Uterus (tissue), 3 donors: ENCODE measurements at regions not wholly inside any gene's neighbourhood (a gene's known extent, or its start where the extent isn't known, plus 50 kb on each side); places are given as distances from the start of the nearest gene placed in this dataset.

Experiments used
- DNase-seq, 2 donors: peaks; one replicate each; pipeline ENCODE4 v3.0.0-alpha.2; 2019 to 2020
- H3K27ac ChIP-seq, 2 donors: fragments of 200-600 bp; sonication (generic); 1 replicate in 1 of 2; 2 replicates in 1 of 2; pipeline ENCODE4 v1.5.1; 2016 to 2018
- H3K27me3 ChIP-seq, 2 donors: fragments of 200-600 bp; sonication (generic); one replicate each; pipeline ENCODE4 v1.5.1; 2018 to 2019; ENCODE audit warnings: control low read depth in 1 of 2
- H3K36me3 ChIP-seq, 2 donors: fragments of 200-600 bp; sonication (generic); one replicate each; pipeline ENCODE4 v1.5.1; 2019; ENCODE audit warnings: control low read depth in 1 of 2
- H3K4me1 ChIP-seq, 2 donors: fragments of 200-600 bp; sonication (generic); one replicate each; pipeline ENCODE4 v1.5.1; 2018 to 2019; ENCODE audit warnings: control low read depth in 1 of 2
- H3K4me3 ChIP-seq, 2 donors: fragments of 200-600 bp; sonication (generic); 1 replicate in 1 of 2; 2 replicates in 1 of 2; pipeline ENCODE4 v1.5.1; 2018 to 2019; ENCODE audit warnings: mild to moderate bottlenecking in 1 of 2
- H3K9me3 ChIP-seq, 2 donors: fragments of 200-600 bp; sonication (generic); one replicate each; pipeline ENCODE4 v1.5.1; 2019; ENCODE audit warnings: control low read depth in 1 of 2
- POLR2A ChIP-seq, 2 donors: fragments of 450-650 bp; IDR thresholded peaks; one replicate each; pipeline ENCODE4 v1.6.1; 2016; ENCODE audit warnings: antibody characterized with exemption in 2 of 2, mild to moderate bottlenecking in 1 of 2, moderate library complexity in 1 of 2
- intact Hi-C: fragments of 100-400 bp; cut with DNase I; formaldehyde crosslinking; loops from one replicate; pipeline ENCODE4 v1.15.1; 2023; ENCODE audit warnings: low total_unique reads
- TF ChIP-seq, protein P1 (sequence below), 4 experiments: fragments of 200-600 bp in 2 of 4; fragments of 450-650 bp in 2 of 4; sonication (generic) in 2 of 4; IDR thresholded peaks; one replicate each; pipeline ENCODE4 v1.5.1; 2016 to 2019; ENCODE audit warnings: antibody characterized with exemption in 4 of 4, mild to moderate bottlenecking in 2 of 4, moderate library complexity in 1 of 4
- donor health status: DM: yes; HTN: yes; CAD: no.

DNA sequence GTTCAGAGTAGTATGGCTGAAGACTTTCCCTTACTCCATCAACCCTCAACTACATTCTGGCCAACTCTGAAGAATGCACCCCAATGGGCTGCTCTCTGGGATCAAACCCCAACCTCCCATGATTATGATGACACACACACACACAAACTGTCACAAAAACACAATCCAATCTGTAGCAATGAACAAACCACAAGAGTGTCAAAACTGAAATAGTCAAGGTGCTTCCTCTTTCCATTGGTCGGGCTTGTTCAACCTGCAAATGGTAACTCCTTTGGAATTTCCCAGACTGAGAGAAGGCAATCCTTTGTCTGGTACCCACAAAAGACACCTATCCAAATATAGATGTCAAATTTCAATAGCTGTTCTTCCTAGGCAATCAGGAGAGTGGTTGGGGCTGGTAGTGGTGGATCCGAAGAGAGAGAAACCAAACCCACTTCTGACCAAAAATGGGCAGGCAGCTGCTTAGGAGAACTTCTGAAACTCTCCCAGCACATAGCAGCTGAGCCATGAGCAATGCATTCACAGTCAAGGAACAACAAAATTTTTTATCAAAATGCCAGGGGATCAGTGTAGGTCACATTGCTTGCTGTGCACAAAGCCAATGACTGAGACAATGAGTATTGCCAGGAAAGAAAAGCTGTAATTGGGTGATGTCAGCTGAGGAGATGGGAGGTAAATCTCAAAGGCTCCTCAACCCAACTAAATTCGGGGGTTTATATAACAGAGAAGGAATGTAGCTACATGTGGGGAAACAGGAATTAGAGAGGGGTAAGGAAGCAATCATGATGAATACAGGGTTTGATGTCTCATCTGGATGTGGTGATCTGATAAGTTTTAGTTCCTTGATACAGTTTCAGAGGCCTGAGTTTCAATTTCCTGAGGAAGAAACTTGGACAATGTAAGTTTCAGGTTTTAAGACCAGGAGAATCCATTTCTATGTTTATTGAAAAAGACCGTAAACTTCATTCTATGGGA lies 191.4 kb downstream of the KITLG start:
- intact Hi-C loops: no loop called here
- no peaks in the 10 kb centered on the region for H3K4me1 ChIP-seq
- no peak overlapping the region for H3K4me3 ChIP-seq
- H3K27ac ChIP-seq: no peak overlapping the region
- no peaks in the 10 kb centered on the region for H3K9me3 ChIP-seq
- DNase-seq: no peak
- no peak for TF ChIP-seq POLR2A (IDR thresholded peaks at IDR 0.05)
- TF ChIP-seq, protein P1, sequence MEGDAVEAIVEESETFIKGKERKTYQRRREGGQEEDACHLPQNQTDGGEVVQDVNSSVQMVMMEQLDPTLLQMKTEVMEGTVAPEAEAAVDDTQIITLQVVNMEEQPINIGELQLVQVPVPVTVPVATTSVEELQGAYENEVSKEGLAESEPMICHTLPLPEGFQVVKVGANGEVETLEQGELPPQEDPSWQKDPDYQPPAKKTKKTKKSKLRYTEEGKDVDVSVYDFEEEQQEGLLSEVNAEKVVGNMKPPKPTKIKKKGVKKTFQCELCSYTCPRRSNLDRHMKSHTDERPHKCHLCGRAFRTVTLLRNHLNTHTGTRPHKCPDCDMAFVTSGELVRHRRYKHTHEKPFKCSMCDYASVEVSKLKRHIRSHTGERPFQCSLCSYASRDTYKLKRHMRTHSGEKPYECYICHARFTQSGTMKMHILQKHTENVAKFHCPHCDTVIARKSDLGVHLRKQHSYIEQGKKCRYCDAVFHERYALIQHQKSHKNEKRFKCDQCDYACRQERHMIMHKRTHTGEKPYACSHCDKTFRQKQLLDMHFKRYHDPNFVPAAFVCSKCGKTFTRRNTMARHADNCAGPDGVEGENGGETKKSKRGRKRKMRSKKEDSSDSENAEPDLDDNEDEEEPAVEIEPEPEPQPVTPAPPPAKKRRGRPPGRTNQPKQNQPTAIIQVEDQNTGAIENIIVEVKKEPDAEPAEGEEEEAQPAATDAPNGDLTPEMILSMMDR (IDR thresholded peaks at IDR 0.05): no peak
- no peaks in the 10 kb centered on the region for H3K36me3 ChIP-seq
- no peaks in the 10 kb centered on the region for H3K27me3 ChIP-seq

GRCh38 chr12:88390811-88391210 lies 189.5 kb downstream of the KITLG start:
- H3K9me3 ChIP-seq: no peaks in the 10 kb centered on the region
- H3K36me3 ChIP-seq: no peaks in the 10 kb centered on the region
- H3K27me3 ChIP-seq: no peaks in the 10 kb centered on the region
- intact Hi-C loops: no loop called here
- TF ChIP-seq POLR2A (IDR thresholded peaks at IDR 0.05): no peak
- TF ChIP-seq, protein P1 (IDR thresholded peaks at IDR 0.05): no peak
- H3K27ac ChIP-seq: peak overlapping the region in 1 of 2 donors; percentile 15
- DNase-seq: no peak
- H3K4me1 ChIP-seq: no peaks in the 10 kb centered on the region
- no peak overlapping the region for H3K4me3 ChIP-seq

DNA sequence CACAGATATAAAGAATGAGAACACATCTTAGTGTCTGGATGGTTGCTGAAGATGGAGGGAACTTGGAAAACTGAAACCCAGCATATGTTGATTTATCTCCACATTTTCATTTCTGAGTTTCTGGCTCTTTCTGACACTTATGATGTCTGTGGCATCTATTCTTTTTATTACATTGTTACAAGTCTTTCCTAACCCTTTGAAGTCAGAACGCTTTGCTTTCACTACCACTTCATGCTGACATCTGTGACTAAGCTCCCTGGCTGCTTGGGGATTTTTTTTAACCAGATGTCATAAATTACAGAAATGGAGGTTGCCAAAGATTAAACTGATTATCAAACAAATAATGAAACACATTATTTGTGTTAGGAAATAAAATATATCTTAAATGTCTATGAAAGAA lies 188.7 kb downstream of the KITLG start:
- peak overlapping the region in 1 of 2 donors; percentile 15 for H3K27ac ChIP-seq
- no peaks in the 10 kb centered on the region for H3K9me3 ChIP-seq
- TF ChIP-seq, protein P1 (IDR thresholded peaks at IDR 0.05): no peak
- no peak for TF ChIP-seq POLR2A (IDR thresholded peaks at IDR 0.05)
- no peak overlapping the region for H3K4me3 ChIP-seq
- H3K4me1 ChIP-seq: no peaks in the 10 kb centered on the region
- no peak for DNase-seq
- H3K36me3 ChIP-seq: no peaks in the 10 kb centered on the region
- intact Hi-C loops: no loop called here
- no peaks in the 10 kb centered on the region for H3K27me3 ChIP-seq

GRCh38 chr12:88393017-88393767 lies 187.1 kb downstream of the KITLG start:
- Histone ChIP-seq H3K27ac (no peak overlapping the region), H3K9me3 (no peaks in the 10 kb centered on the region), H3K36me3 (no peaks in the 10 kb centered on the region), H3K4me3 (no peak overlapping the region), H3K4me1 (no peaks in the 10 kb centered on the region), H3K27me3 (no peaks in the 10 kb centered on the region)
- TF ChIP-seq, protein P1 (IDR thresholded peaks at IDR 0.05): no peak
- no peak for TF ChIP-seq POLR2A (IDR thresholded peaks at IDR 0.05)
- no peak for DNase-seq
- intact Hi-C loops: no loop called here

- no peak overlapping the region for H3K27ac ChIP-seq
- TF ChIP-seq POLR2A (IDR thresholded peaks at IDR 0.05): no peak
- TF ChIP-seq, protein P1 (IDR thresholded peaks at IDR 0.05): no peak
- no peaks in the 10 kb centered on the region for H3K27me3 ChIP-seq
- H3K4me3 ChIP-seq: no peak overlapping the region
- intact Hi-C loops: no loop called here
- H3K36me3 ChIP-seq: no peaks in the 10 kb centered on the region
- no peaks in the 10 kb centered on the region for H3K4me1 ChIP-seq
- no peak for DNase-seq
- H3K9me3 ChIP-seq: no peaks in the 10 kb centered on the region
Observed at GRCh38 chr12:88398031-88398430, 182.2 kb downstream of the KITLG start.
